D721Med (cell line): ENCODE measurements at regions not wholly inside any gene's neighbourhood (a gene's known extent, or its start where the extent isn't known, plus 50 kb on each side); places are given as distances from the start of the nearest gene placed in this dataset.

Experiments used
- DNase-seq: peaks from one replicate; pipeline ENCODE4 v3.0.0; 2011; ENCODE audit warnings: low spot score; ENCODE audit not compliant: insufficient read length
- FAIRE-seq: peaks from 2 replicates; lab custom pipeline; 2011; peaks lifted over from hg19 to GRCh38; lab: Jason Lieb, UNC
- CTCF ChIP-seq: IDR thresholded peaks from 2 replicates; pipeline ENCODE4 v1.5.1; 2012; ENCODE audit warnings: mild to moderate bottlenecking, control low read depth; ENCODE audit not compliant: insufficient read depth; ENCODE audit errors: missing control alignments

GRCh38 chr4:66887061-66887460 lies 658.2 kb downstream of the CENPC start:
- DNase-seq (no peak), FAIRE-seq (no peak)
- no peak for TF ChIP-seq CTCF

GRCh38 chr4:66885501-66886165 lies 659.7 kb downstream of the CENPC start:
- DNase-seq (no peak), FAIRE-seq (no peak)
- no peak for TF ChIP-seq CTCF

GRCh38 chr4:66876946-66877345 lies 668.4 kb downstream of the CENPC start:
- no peak for FAIRE-seq
- no peak for DNase-seq
- no peak for TF ChIP-seq CTCF

GRCh38 chr4:66872661-66873060 lies 672.6 kb downstream of the CENPC start:
- DNase-seq (no peak), FAIRE-seq (no peak)
- no peak for TF ChIP-seq CTCF

GRCh38 chr4:66863481-66863880 lies 681.8 kb downstream of the CENPC start:
- FAIRE-seq (no peak), DNase-seq (no peak)
- TF ChIP-seq CTCF = no peak

GRCh38 chr4:66855956-66856355 lies 689.3 kb downstream of the CENPC start:
- no peak for FAIRE-seq
- TF ChIP-seq CTCF = no peak
- no peak for DNase-seq

- no peak for FAIRE-seq
- TF ChIP-seq CTCF = no peak
- DNase-seq = no peak
Measured at GRCh38 chr4:66853845-66854244, 691.5 kb downstream of the CENPC start.
